ENCODE measurements at regions not wholly inside any gene's neighbourhood (a gene's known extent, or its start where the extent isn't known, plus 50 kb on each side); places are given as distances from the start of the nearest gene placed in this dataset.
"Not testable (repeated sequence)": the region's sequence is repeated elsewhere in the genome, so short reads cannot be mapped to it uniquely, and the experiment has no call there.

DNA sequence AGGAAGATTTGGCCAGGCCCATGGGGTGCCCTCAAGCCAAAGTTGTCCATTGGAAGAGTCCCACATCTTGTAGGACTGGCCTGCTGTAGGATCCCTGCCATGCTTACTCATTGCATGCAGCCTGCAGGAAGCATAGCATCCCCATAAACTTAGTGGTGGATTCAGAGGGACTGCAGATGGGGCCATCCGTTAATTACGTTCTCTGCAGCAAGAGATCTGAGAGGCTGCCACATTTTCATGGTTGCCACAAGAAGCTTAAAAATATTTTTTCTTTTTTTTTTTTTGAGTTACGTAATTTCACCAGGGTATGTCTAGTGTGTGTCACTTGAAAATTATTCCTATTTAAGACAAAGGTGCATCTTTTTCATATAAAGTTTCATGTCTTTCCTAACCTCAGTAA, 329.7 kb upstream of the USP24 start:
- peak; percentile 9 for DNase-seq

DNA sequence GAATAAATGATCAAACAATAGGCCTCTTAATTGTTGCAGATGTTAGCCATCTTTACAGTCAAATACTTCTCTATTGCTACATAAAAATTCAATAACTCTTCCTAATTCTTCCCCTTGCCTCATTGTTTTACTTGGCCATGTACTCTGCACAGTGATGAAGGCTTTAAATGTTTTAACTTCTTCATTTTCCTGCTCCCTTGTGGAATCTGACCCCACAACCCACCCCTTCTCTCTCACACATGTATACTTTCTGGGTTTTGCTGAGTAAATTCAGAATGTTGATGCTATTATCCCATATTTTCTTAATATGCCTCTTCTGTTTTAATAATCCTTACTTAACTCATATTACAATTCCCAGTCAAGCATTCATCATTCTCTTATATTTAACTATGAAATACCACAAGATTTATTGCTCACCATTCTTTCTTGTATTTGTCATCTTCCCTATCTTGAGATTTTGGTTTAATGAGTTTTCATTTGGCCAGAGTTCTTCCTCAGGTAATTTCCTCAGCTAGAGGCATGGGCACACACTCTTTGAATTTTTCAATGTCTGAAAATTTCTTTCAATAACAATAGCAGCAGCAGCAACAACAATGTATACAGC, 327.8 kb upstream of the USP24 start:
- peak; percentile 57 for DNase-seq

DNA sequence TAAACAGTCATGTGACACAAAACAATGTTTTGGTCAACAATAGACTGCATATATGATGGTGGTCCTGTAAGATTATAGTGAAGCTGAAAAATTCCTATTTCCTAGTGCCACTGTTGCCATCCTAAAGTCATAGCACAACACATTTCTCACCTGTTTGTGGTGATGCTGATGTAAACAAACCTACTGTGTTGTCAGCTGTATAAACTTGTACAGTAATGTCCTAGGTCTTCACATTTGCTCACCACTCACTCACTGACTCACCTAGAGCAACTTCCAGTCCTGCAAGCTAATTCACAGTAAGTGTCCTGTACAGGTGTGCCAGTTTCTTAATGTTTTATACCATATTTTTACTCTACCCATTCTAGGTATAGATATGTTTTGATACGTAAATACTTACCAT, 326.1 kb upstream of the USP24 start:
- no peak for DNase-seq

DNA sequence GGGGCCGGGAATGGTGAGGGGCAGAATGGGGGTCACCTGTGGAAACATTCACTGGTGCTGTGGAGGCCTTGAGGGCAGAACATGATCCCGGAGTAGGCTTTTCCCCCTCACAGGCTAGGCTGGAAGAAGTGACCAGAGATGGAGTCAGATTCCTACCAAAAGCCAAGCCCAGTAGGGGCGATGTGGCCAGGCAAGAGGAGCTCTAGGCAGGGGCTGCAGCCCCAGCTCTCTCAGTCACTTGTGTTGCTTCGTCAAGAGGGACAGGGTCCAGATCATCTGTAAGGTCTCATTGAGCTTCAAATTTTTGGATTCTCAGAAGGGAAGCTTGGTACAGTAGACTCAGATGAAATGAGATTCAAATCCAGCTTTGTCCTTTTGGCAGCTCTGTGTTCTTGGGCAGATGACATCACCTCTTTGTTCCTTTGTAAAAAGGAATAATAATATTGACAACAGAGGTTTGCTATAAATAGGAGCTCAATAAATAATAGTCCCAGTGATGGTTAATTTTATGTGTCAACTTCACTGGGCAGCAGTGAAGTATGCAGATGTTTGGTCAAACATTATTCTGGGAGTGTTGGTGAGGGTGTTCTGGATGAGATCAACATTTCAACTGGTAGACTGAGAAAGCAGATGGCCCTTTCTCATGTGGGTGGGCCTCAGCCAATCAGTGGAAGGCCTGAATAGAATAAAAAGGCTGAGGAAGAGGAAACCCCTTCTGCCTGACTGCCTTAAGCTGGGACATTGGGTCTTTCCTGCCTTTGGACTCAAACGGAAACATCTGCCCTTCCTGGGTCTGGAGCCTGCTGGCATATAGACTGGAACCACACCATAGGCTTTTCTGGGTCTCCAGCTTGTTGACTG, 324.7 kb upstream of the USP24 start:
- DNase-seq = no peak

DNA sequence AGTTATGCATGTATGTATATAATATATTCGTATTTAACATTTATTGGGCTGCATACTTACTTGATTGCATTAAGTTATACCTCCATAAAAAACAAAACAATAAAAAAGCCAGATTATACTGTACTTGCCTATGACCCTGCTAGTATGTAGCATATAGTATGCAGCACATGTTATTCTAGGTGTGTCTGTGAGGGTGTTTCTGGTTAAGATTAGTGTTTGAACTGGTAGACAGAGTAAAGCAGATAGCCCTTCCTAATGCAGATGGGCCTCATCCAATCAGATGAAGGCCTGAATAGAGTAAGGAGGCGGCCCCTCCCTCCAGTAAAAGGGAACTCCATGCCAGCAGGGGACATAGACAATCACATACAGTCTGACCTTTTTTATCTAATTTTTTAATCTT, 323.3 kb upstream of the USP24 start:
- no peak for DNase-seq

DNA sequence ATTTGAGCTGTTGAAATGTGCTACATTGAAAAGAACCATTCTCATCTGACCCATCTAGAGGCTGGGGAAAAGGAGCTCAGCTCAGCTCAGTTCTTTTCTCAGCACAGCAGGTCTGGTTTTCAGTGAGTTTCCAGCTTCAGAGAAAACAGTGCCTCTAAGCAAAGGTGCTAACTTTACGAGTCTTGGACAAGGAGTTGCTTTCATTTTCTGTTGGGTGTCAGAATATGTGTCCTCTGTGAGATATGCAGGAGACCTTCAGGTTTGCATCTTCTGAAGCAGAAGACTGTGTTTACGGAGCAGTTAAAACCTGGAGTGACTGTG, 321.3 kb upstream of the USP24 start:
- DNase-seq = no peak

DNA sequence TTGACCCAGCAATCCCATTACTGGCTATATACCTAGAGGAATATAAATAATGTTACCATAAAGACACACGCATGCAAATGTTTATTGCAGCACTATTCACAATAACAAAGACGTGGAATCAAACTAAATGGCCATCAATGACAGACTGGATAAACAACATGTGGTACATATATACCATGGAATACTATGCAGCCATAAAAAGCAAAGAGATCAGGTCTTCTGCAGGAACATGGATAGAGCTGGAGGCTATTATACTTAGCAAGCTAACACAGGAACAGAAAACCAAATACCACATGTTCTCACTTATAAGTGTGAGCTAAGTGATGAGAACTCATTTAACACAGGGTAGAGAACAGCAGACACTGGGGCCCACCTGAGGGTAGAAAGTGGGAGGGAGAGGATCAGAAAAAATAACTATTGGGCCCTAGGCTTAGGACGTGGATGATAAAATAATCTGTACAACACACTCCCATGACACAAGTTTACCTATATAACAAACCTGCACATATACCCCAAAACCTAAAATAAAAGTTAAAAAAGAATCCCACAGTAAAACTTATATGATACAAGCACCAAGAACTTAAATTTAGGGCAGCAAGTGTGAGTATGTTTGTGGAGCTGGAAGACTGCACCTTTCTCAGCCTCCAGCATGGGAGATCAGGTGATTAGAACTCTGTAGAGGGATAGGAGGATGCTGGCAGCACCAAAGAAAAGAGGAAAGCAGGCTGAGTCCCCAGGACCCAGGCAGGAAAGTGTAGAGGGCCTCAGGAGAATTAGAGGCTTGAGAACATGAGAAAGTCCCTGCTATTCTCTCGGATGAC, 320.8 kb upstream of the USP24 start:
- no peak for DNase-seq

DNA sequence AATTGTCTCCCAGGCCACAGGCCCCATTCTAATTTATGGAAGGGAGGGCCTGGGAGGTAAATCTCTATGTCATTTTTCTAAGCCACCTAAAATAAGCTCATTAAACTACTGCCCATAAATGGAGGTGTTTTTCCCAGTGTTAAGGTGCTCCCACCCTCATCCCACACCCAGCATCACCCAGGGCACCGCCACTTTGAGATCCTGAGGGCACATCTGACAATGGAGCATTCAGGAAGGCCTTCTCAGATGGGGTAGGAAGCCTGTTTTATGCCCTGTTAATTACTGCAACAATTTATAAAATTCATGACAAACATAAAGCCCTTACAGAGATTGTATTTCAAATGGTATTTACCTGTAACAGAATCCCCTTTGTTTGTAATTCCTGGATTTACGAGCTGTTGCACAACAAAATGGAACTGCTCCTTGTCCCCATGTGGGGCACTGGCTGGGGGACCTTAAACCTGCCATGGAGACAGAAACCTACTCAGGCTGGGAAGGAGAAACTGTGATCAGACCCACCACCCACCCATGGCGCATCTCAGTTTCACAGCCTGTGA, 319.5 kb upstream of the USP24 start:
- no peak for DNase-seq

DNA sequence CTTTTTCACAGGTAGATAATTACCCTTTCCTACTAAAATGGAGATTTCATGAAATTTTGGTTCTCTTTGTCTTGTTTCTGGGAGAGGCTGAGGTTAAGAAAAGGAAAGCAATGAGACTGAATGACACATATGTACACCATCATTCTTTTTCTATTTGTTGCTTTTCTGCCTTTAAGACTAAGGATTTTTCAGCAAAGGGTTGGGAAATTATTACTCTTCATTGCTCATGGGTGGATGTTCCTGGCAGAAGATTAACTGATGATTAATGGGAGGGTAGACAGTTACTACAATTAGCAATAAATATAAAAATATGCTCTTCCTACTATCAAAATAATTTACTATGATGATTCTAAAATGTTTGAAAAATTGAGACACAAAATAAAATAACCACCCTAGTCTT, 316.5 kb upstream of the USP24 start:
- DNase-seq = no peak

DNA sequence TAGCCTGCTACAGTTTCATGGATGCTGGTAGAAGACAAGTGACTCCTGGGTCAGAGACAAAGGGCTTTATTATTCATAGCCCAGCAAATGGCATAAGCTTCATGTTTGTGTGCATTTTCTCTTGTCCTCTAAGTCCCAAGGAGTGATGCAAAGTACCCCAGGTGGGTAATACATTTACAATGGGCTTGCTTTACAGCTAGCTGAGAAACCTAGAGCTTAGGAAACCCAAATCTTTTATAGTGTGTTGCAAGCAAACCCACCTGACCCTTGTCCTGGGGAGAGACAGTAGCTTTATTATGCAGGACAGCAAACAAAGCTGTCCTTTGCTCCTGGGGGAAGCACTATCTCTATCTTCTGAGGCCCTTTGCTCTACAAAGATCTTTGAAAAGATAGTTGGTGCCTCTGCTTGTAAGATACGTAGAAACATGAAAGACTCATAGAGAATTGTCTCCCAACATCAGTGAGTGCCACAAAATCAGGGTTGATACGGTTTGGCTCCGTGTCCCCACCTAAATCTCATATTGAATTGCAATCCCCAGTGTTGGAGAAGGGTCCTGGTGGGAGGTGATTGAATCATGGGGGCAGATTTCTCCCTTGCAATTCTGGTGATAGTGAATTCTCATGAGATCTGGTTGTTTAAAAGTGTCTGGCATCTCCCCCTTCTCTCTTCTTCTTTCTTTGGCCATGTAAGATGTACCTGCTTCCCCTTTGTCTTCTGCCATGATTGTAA, 315.8 kb upstream of the USP24 start:
- DNase-seq = no peak

DNA sequence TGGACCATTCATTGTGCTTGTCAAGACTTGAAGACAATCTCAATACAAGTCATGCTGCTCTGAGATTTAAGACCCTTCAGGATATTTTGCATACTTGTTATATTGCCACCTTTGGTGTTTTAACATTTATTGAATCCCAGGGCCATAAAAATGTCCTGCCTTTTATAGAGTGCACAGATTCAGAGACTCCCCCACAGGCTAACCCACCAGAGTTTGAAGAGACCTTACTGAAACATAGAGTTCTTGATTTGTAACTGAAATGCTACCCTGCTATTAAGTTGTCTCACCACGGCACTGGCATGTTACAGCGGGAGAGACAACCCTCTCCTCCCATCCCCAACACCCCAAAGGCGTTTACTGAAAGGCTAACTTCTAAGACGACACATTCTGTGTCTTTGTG, 313.9 kb upstream of the USP24 start:
- no peak for DNase-seq

DNA sequence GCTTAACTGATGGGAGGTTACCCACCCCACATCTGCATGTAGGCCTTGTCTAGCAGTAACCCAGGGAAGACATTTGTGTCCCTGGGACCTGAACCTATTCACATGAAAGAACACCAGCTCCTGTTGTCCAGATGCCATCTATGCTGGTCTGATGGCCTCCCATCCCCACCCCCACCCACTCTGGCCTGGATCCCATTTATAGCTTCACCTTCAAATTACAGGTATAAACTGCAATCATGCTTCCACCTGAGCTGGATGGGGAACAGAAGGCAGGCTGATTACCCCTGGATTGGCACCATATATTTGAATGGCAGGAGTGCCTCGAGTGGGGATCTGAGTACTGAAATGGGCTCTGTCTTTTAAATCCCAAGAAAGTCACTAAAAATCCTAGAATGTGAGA, 312.7 kb upstream of the USP24 start:
- no peak for DNase-seq

DNA sequence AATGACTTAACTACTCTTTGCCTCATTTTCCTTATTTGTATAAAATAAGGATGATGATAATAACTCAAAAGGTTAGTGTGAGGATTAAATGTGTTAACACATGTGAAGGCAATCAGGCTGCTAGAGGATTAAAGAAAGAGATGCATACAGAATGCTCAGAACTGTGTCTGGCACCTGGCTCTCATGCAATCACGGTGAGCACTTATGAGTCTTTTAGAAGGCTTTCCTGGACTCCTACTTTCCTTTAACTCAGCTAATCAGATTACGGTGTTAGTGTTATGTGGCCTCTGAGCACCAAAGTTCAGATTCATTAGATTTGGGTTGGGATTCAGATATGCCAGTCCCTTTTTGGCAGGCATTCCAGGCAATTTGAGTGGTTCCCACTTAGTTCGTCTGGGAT, 311.6 kb upstream of the USP24 start:
- DNase-seq = no peak

DNA sequence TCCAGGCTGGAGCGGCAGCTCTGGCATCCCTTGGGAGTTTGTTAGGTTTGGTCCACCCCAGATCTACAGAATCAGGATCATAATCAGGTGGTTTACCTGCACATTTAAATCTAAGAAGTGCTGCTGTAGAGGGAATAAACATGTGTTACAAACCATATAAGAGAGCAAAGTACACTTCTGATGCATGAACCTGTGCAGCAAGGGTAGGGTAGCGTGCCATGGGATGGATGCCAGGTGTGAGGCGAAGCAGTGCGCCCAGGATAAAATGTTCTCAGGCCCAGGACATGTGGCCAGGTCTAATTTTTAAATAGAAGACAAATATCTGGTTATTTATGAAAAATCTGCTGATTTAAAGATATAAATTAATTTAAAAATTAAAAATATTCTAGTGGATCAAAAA, 308.8 kb upstream of the USP24 start:
- no peak for DNase-seq

DNA sequence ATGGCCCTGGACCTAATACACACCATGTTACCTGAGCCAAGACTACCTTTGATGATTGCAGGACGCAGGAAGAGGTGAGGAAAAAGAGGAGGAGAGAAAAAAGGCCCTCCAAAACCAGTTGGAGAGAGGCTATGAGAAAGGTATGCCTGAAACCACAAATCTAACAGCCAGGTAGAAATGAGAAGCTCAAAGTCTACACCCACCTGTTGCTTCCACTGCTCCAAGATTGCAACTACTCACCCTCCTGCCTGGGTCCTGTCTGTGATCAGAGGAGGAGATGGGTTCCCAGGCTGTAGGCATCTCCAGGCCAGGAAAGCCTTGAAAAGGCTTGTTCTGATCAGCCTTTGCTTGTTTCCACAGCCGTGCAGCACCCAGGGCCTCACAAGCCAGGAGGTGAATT, 307.8 kb upstream of the USP24 start:
- no peak for DNase-seq

DNA sequence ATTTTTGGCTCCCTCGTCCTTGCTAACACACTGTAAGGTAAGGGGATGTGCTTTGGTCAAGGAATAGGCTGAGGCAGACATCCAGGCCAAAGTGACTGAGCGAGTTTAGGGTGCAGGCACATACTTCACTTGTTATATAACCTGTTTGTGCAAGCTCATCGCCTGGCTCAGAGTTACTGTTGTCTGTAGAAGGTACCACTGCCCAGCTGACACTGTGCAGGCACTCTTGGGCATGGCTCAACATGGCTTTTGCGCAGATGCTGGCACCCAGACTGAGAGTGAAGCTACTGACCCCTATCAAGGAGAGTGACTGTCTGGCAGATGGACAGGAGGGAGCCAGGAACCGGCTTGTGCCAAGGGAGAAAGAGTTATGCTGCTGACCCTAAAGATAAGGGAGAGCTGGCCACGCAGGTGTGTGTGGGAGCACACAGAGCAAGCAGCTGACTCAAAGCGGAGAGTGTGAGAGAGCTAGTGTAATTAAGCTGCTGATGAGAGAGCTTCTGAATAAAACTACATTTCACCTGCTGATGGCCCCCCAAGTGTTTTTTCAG, 307.3 kb upstream of the USP24 start:
- DNase-seq = no peak

DNA sequence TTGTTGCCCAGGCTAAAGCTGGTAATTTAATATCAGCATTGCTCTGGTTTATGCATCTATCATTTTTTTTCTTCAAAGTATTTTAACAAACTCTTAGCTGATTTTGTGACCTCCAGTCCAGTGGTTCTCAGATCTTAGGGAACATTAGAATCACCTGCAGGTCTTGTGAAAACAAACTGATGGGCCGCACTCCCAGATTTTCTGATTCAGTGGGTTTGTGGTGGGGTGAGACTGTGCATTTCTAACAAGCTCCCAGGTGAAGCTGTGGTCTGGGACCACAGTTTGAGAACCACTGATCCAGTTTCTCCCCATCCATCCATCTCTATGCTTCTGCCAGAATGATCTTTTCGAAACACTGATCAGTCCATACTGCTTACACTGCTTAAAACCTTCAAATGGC, 305.7 kb upstream of the USP24 start:
- DNase-seq = no peak

DNA sequence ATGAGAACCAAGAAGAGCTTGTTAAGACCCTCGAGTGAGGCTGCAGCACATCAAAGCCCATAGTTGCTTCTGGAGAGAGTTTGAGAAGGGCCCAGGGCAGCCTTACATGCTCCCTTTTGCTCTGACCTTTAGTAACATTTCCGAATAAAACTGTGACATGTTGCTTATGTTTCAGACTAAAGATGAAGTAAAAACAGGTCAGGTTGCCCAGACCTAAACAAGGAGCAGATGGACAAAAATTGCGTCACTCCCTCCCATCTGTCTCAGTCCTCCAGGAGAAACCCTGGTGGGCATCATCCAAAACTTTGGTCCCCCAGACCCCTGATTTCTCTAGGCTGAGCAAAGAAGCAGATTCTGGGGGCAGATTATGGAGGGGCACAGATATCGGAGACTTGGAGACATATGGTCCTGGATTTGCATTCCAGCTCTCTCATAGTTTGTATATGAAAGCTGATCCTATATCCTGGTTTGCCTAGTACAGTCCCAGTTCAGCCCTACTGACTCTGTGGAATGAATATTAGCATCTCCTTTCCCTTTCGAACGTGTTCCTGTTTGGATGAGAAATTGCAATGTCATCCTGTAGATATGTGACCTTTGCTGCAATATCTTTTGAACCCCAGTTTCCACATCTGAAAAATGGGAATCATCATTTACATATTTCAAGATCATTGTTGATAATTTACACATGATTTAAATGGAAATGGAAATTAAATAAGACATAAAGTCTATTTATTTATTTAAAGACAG, 304.9 kb upstream of the USP24 start:
- no peak for DNase-seq

DNA sequence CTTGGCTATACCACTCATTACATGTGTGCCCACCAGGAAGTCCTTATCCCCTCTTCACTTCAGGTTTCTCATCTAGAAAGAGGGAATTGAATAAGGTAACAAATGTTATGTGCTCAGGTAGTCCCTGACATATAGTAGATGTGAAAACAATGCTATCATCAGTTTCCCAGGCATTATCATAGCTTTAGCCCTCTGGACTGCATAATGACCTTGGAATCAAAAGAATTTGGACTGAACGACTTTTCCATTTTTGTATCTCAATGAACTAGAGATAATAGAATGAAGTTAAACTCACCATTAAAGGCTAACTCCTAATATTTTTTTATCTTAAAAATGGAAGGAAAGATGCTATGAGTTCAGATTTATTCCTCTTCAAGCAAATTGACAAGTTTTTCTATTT, 304.1 kb upstream of the USP24 start:
- DNase-seq = no peak

DNA sequence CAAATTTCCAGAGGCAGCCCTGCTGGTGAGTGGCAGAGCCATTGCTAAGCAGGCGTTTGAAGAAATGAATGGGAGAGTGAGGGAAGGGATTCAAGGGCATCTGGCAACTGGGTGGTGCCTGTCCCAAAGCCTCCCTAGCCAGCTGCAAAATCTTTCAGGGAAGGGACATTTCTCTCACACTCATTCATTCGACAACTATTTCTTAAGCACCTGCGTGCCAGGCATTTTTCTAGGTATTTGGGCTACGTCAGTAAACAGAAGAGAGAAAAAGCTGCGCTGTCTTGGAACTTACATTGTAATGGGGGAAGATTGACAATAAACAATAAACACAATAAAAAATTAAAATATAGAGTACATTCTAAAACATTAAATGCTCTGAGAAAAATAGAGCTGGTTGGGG, 301.9 kb upstream of the USP24 start:
- DNase-seq = no peak

DNA sequence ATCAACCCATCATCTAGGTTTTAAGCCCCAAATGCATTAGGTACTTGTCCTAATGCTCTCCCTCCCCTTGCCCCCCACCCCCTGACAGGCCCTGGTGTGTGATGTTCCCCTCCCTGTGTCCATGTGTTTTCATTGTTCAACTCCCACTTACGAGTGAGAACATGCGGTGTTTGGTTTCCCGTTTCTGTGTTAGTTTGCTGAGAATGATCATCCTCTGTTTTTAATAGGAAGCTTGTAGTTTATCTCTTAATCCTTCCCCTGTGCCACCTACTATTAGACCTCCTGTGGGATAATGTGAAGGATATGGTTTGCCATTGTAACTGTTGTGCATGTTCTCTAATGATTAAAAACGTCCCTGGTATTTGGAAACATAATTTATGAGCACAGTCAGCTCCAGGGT, 299.4 kb upstream of the USP24 start:
- not testable (repeated sequence) for DNase-seq

DNA sequence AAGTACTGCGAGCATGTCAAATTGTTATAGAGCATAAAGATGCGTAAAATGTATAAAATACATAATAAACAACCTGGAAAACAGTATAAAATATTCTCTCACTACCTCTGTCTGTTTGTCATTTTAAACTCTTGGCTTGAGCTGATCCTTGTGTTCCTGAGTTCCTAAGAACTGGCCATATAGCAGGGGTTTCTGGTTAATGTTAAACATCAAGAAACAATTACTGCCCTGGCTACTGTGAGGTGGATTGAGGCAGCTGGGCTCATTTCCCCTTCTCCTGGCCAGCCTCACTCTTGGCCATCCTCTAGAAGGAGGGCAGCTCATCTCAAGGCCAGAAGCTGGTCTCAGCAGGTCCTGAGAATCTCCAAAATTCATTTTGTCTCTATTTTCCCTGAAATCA, 297.3 kb upstream of the USP24 start:
- DNase-seq = no peak
